Activated T-cell treated with anti-CD3 and anti-CD28 coated beads, Interleukin-2, amount 50 U/mL, for 4 hours (primary cell): ENCODE measurements at regions not wholly inside any gene's neighbourhood (a gene's known extent, or its start where the extent isn't known, plus 50 kb on each side); places are given as distances from the start of the nearest gene placed in this dataset.

Experiments used
- ATAC-seq, 2 donors: fragments of 200-7000 bp; cut with Tn5 transposase; one replicate each; pipeline ENCODE4 v1.10.0; 2021
- DNase-seq: peaks from one replicate; pipeline ENCODE4 v3.0.0-alpha.2; 2020
- H3K27me3 Mint-ChIP-seq: one replicate; pipeline ENCODE4 v1.8.0; 2021; ENCODE audit warnings: low read depth, mixed read lengths
- H3K36me3 Mint-ChIP-seq: one replicate; pipeline ENCODE4 v1.8.0; 2022; ENCODE audit warnings: mixed read lengths; ENCODE audit not compliant: insufficient read depth
- H3K4me1 Mint-ChIP-seq: one replicate; pipeline ENCODE4 v1.8.0; 2021; ENCODE audit warnings: low read depth, mixed read lengths
- H3K4me3 Mint-ChIP-seq: one replicate; pipeline ENCODE4 v1.8.0; 2021; ENCODE audit warnings: mild to moderate bottlenecking, moderate library complexity, mixed read lengths
- H3K9me3 Mint-ChIP-seq: one replicate; pipeline ENCODE4 v1.8.0; 2021; ENCODE audit warnings: mixed read lengths

DNA sequence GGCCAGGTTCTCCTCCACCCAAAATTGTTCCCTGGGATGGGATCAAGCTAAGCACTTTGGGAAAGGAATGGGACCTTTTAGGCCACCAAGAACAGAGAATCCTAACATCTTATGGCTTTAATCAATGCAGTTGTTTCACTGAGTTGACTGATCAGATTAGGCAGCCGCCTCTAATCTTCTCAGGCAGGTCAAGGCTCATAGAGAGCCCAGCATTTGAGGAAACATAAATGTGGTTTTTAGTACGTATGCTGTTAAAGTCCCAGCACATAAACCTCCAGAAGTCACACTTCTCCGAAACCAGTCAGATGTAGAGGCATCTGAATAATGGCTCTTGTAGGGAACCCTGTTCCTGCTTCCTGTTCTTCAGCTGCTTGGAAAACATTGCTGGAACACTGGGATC is 99.5 kb upstream of the RMDN2 start:
- H3K36me3 Mint-ChIP-seq, result no peaks in the 10 kb centered on the region
- H3K4me3 Mint-ChIP-seq, result no peak overlapping the region
- H3K27me3 Mint-ChIP-seq, result no peaks in the 10 kb centered on the region
- DNase-seq, result no peak
- peaks cover 4% of the 10 kb centered on the region for H3K9me3 Mint-ChIP-seq
- no peak for ATAC-seq
- peaks cover 15% of the 10 kb centered on the region for H3K4me1 Mint-ChIP-seq

DNA sequence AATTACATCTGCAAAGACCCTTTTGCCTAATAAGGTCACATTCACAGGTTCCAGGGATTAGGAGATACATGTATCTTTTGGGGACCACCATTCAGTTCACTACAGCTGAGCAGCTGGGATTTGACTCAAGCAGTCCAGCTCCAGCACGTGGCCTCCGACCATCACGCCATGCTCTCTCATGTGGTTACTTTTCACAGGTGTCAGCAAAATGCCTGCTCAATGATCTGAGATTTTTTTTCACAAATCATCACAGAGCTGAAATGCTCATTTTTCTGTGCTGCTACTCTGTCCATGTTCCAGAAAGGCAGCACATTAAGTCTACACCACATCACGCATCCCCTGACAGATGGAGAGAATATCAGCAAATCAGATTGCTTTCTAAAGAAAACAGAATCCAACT is 98.5 kb upstream of the RMDN2 start:
- no peak for ATAC-seq
- Mint-ChIP-seq H3K9me3 (no peaks in the 10 kb centered on the region), H3K36me3 (no peaks in the 10 kb centered on the region), H3K4me3 (no peak overlapping the region), H3K27me3 (no peaks in the 10 kb centered on the region), H3K4me1 (peaks cover 15% of the 10 kb centered on the region)
- no peak for DNase-seq

DNA sequence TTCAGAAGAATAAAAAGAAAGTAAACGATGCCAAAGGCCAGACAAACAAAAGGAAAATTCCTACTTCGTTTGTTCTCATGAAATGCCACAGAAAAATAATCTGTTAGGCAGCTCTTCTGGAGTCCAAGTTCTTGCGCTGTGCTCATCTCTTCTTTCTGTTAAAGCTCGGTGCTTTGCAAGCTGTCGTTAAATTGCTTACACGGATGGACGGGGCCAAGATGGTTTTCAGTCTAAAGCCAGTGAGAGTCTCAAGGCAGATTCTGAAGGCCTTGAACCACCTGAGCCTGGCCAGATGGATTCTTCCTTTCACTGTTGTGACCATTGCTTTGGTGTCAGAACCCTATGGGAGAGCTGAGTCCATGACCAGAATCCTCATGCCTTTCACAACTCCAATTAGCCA is 97.6 kb upstream of the RMDN2 start:
- Mint-ChIP-seq H3K27me3 (no peaks in the 10 kb centered on the region), H3K9me3 (no peaks in the 10 kb centered on the region), H3K36me3 (no peaks in the 10 kb centered on the region), H3K4me3 (no peak overlapping the region), H3K4me1 (peaks cover 15% of the 10 kb centered on the region)
- ATAC-seq, result no peak
- DNase-seq, result no peak

DNA sequence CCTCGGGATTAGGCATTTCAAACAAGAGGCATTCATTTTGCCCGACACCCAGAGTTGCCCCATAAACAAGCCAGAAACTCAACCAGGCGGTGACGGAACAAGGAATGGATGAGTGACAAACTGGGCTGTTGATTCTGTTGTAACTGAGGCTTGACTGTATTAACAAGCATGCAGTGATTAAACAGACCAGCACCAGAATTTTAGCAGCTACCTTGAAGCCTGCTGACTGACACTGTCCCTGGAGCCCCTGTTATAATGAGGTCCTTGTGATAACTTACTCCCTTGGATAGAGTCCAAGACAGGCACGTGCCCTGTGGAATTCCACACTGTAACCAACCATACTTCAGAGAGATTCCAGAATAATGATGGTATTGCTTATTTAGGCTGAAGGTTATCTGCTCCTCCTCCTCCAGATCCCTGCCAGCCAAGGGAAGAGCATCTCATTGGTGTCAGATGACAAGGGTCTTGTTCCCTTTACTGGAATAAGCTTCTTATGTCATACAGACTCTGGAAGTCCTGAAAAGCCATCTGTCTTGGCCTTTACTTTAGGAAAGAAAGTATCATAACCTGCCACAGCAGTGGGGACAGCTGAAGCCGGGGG is 97.1 kb upstream of the RMDN2 start:
- H3K9me3 Mint-ChIP-seq, result no peaks in the 10 kb centered on the region
- no peak overlapping the region for H3K4me3 Mint-ChIP-seq
- ATAC-seq (no peak), DNase-seq (no peak)
- no peaks in the 10 kb centered on the region for H3K36me3 Mint-ChIP-seq
- H3K27me3 Mint-ChIP-seq, result no peaks in the 10 kb centered on the region
- H3K4me1 Mint-ChIP-seq, result peaks cover 15% of the 10 kb centered on the region

DNA sequence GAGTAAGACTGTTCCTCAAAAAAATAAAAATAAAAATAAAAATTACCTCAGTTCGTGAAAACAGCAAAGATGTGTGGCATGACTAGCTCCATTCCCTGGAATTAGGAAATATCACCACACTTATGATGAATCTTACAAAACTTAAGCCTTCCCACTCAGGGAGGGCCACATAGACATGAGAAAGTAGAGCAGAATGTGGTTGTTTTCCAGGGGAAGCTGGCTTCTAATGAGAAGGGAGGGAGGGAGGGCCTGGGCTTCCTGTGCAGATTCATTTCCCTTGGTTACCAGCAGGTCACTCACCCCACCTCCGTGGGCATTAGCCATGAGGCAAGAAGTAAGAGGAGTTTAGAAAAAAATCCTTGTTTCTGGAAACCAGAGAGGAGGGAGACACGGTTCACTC is 95.9 kb upstream of the RMDN2 start:
- H3K27me3 Mint-ChIP-seq, result no peaks in the 10 kb centered on the region
- H3K9me3 Mint-ChIP-seq, result no peaks in the 10 kb centered on the region
- no peaks in the 10 kb centered on the region for H3K36me3 Mint-ChIP-seq
- ATAC-seq, result no peak
- H3K4me1 Mint-ChIP-seq, result peaks cover 21% of the 10 kb centered on the region
- no peak overlapping the region for H3K4me3 Mint-ChIP-seq
- DNase-seq, result no peak

DNA sequence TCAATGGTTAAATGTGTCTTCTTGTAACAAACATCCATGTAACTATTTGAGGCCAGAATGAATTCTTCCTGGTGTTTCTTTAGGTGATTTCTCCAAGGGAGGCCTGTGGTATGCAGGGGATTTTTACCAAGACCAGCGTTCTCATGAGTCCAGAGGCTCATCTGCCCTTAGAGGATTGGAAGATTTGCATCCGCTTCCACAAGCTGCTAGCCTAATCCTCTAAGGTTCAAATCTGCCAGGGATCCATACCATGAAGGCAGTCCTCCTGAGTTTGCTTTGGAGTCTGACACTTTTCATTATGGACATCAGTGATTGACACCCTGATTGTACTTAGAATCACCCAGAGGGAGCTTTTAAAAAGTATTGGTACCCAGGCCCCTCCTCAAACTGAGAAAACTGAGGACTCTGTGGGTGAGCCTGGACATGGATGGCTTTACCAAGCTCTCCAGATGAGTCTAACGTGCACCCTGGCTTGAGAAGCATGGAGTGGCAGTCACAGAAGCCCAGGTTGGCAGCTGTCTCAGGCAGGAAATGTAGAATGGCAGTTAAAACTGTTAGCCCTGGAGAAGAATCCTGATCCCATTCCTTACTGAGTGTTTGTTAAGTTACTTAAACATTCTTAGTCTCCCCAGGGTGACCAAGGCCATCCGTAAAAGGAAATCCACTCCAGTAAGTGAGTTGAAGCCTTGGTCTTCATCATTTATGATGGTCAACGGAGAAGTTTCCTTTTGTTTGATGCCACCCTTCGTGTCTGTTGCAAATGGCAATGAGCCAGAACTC is 95.3 kb upstream of the RMDN2 start:
- DNase-seq (no peak), ATAC-seq (no peak)
- Mint-ChIP-seq H3K4me3 (no peak overlapping the region), H3K36me3 (no peaks in the 10 kb centered on the region), H3K27me3 (peaks cover 1% of the 10 kb centered on the region), H3K4me1 (peaks cover 23% of the 10 kb centered on the region), H3K9me3 (no peaks in the 10 kb centered on the region)

DNA sequence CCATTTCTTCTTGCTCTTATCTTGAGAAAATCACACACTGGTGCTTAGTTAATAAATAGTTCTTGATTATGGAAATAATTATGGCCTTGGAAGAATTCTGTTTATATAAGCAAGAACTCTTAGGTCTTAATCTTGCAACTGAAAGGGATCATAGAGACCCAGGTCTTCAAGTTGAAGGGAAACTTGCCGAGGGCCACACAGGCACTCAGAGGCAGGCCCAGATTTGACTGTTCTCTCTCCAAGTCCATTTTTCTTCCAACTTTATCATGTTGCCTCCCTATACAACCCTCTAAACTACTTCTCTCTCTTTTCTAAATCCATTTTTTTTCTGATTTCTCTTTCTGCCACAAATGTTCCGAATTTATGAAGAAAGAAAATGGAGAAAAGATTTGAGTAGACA is 94.5 kb upstream of the RMDN2 start:
- Mint-ChIP-seq H3K4me3 (no peak overlapping the region), H3K36me3 (no peaks in the 10 kb centered on the region), H3K9me3 (no peaks in the 10 kb centered on the region), H3K27me3 (peaks cover 1% of the 10 kb centered on the region), H3K4me1 (peaks cover 23% of the 10 kb centered on the region)
- no peak for DNase-seq
- ATAC-seq, result no peak

DNA sequence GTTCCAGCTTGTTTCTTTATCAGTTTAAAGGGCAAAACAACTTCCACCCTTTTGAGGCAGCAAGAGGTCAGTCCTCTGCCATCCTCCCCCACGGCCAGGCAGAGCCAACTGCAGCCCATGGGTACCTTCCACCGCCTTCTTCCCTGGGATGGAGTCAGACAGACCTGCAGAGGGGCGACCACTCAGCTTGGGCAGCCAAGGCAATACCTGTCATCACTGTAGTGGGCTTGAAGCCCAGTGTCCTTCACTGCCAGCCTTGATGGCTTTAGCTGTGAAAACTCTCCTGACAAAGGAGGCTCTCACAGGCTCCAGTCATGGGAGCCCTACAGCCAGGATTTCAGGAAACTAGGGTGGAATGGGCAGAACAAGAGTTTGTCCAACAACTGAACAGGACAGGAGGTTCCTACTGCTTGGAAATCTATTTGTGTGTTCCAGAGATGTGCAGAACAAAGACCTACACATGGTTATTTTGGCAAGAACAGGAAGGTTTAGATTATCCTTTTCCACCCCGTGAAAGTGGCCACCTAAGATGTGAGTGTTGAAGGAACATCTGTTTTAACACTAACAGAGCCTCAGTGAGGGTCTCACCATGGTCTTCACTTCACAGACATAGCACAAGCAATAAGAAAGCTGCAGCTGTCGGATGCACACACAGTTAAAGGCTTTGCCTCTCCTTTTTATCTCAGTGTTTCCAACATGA is 93.9 kb upstream of the RMDN2 start:
- H3K4me3 Mint-ChIP-seq, result no peak overlapping the region
- peaks cover 1% of the 10 kb centered on the region for H3K27me3 Mint-ChIP-seq
- DNase-seq (no peak), ATAC-seq (no peak)
- H3K36me3 Mint-ChIP-seq, result no peaks in the 10 kb centered on the region
- H3K4me1 Mint-ChIP-seq, result peaks cover 23% of the 10 kb centered on the region
- H3K9me3 Mint-ChIP-seq, result no peaks in the 10 kb centered on the region

DNA sequence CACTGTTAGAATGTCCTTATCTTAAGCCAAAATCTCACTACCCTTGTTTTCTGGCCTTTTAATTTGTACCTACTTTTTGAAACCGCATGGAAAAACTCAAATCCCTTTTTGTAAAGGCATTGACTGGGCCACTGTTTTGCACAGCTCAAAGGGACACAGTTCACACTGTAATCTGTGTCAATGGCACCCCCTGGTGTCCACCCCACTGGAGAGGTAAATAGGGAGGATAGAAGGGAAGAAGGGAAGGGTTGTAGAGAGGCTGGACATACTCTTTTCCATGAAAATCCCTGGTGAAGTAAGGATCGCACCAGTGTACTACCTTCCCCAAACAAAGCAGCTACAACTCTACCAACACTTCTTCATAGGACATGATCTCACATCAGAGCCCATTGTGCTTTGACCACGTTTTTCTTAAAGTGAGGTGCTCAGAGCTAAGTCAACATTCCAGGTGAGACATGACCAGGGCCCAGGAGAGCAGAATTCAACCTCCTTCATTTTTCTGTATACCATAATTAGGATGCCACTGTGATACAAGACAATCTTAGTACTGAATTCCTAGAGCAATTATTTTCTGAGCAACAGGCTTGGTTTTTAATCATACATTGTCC is 92.4 kb upstream of the RMDN2 start:
- H3K27me3 Mint-ChIP-seq, result peaks cover 1% of the 10 kb centered on the region
- peak; percentile 51 to 84 for ATAC-seq
- no peaks in the 10 kb centered on the region for H3K9me3 Mint-ChIP-seq
- peak; percentile 84 for DNase-seq
- H3K36me3 Mint-ChIP-seq, result no peaks in the 10 kb centered on the region
- no peak overlapping the region for H3K4me3 Mint-ChIP-seq
- H3K4me1 Mint-ChIP-seq, result peaks cover 23% of the 10 kb centered on the region

DNA sequence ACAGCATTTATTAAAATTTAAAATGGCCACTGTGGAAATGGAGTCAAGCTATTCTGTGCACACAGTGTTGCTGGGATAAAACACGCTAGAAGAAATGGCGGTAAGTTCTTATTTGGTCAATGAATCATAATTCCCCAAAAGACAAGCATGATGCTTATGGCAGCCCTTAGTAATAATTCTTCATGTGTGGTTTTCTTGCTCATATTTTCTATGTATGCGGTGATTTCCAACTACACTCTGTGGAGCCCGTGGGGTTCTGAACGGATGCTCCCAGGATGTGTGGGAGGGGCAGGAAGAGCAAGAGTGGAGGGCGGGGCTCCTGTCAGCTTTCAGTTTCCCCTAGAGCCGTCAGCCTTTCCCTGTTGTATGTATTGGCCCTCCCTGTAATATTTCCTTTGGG is 91.7 kb upstream of the RMDN2 start:
- Mint-ChIP-seq H3K4me3 (no peak overlapping the region), H3K36me3 (no peaks in the 10 kb centered on the region), H3K27me3 (peaks cover 1% of the 10 kb centered on the region), H3K9me3 (no peaks in the 10 kb centered on the region), H3K4me1 (peaks cover 22% of the 10 kb centered on the region)
- ATAC-seq (peak; percentile 71 to 90), DNase-seq (peak; percentile 65)

DNA sequence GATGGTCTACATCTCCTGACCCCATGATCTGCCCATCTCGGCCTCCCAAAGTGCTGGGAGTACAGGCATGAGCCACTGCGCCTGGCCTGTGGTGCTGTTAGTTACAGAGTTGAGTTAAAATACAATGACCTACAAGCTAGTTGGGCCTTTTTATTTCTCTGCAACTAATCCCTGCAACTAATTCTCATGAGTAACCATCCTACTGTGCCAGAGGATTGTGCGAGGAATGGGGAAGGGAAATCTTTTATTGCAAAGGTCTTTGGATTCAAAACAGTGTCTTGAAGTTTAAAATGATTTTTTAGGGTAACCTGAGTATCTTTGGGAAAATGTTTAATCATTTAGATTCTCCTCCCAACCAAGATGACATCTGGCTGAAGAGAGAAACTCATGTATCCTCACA is 88.8 kb upstream of the RMDN2 start:
- peaks cover 1% of the 10 kb centered on the region for H3K27me3 Mint-ChIP-seq
- H3K4me3 Mint-ChIP-seq, result no peak overlapping the region
- peaks cover 16% of the 10 kb centered on the region for H3K4me1 Mint-ChIP-seq
- DNase-seq (no peak), ATAC-seq (no peak)
- H3K9me3 Mint-ChIP-seq, result no peaks in the 10 kb centered on the region
- H3K36me3 Mint-ChIP-seq, result no peaks in the 10 kb centered on the region

DNA sequence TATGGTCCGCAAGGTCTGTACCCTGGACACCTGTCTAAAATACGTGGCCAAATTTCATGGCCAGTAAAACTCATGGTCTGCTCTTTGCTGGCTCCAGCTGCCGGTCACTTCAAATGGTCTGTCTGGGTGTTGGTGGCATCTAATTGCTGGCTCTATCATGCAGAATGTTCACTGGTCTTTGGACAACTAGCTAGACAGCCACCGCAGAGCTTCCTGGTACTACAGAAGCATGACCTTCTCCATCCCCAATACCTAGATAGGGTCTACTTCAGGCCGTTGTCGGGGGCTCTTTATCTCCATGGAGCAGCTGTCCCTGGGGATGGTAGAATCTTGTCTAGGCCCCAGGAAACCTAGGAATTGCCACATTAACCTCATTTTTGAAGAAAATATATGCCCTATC is 88.4 kb upstream of the RMDN2 start:
- no peak for ATAC-seq
- peaks cover 1% of the 10 kb centered on the region for H3K27me3 Mint-ChIP-seq

DNA sequence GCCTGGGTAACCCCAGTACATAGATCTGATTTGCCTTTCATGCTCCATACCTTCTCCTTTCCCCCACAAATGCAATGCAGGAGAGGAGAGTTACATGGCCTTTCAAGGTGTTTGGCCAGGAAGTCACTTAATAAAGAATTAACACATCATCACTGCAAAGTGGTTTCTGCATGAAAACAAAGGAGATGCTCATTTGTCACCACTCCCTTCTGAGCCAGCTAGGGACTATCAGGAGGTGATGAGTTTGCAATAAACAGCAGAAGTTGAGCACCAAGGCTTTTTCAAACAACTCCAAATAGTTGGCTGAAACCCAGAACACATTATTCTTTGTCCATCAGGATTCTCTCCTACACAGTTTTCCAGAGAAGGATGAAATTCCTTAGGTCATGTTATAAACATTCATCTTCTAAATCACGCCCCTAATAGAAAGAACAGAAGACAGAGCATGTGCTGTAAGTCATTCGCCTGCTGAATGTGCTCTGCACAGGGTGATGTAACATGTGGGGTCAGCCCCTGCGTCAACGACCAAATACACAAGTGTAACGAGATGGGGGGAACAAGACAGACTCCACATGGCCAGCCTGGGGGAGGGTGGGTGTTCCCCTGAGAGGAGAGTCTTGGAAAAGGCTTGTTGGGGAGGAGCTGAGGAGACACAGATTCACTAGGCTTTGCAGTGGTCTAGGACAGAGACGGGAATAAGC is 87.3 kb upstream of the RMDN2 start:
- H3K4me1 Mint-ChIP-seq, result peaks cover 12% of the 10 kb centered on the region
- no peak for DNase-seq
- ATAC-seq, result no peak
- peaks cover 1% of the 10 kb centered on the region for H3K27me3 Mint-ChIP-seq
- H3K36me3 Mint-ChIP-seq, result no peaks in the 10 kb centered on the region
- H3K9me3 Mint-ChIP-seq, result no peaks in the 10 kb centered on the region
- no peak overlapping the region for H3K4me3 Mint-ChIP-seq

More for the DNA sequence above, 88.4 kb upstream of the RMDN2 start:
- H3K4me1 Mint-ChIP-seq, result peaks cover 16% of the 10 kb centered on the region
- no peaks in the 10 kb centered on the region for H3K9me3 Mint-ChIP-seq
- DNase-seq, result no peak
- no peak overlapping the region for H3K4me3 Mint-ChIP-seq
- no peaks in the 10 kb centered on the region for H3K36me3 Mint-ChIP-seq

DNA sequence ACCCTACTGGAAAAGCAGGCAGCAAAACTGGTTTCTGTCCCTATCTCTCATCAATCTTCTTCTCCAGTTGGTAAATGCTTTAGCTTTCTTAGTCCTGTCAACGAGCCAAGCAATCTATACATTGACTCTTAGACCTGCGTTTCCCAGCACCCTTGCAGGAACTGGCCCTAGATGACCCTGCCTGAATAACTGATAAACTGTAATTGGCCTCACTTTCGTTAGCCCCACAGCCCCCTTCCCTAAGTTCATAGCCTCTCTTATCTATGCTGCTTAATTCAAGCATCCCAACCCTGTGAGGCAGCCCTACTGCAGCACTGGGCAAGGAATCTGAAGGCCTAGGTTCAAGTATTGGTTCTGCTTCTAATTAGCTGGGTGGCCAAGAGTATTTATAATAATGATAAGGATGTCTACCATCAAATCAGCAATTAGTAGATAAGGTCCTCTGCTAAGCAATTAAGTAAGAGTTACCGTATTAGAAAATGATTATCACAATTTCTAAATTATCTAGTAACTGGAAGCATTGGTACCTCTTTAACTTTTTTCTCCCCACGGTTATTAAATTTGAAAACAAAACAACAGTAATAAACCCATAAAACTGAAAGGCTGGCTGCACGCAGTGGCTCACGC is 86.4 kb upstream of the RMDN2 start:
- ATAC-seq, result no peak
- H3K9me3 Mint-ChIP-seq, result no peaks in the 10 kb centered on the region
- DNase-seq, result no peak
- H3K36me3 Mint-ChIP-seq, result no peaks in the 10 kb centered on the region
- peaks cover 4% of the 10 kb centered on the region for H3K4me1 Mint-ChIP-seq
- H3K4me3 Mint-ChIP-seq, result no peak overlapping the region
- H3K27me3 Mint-ChIP-seq, result peaks cover 1% of the 10 kb centered on the region
